H1 (cell line): ENCODE measurements at regions not wholly inside any gene's neighbourhood (a gene's known extent, or its start where the extent isn't known, plus 50 kb on each side); places are given as distances from the start of the nearest gene placed in this dataset.

Source experiments
- BACH1 ChIP-seq: IDR thresholded peaks from 2 replicates; pipeline ENCODE4 v1.6.1; 2012; ENCODE audit warnings: low read length, improper control_type of control experiment
- CBX8 ChIP-seq: fragments of 300-800, 300-1000 bp; sonication (generic); IDR thresholded peaks from 2 replicates; pipeline ENCODE4 v1.7.1; 2016; ENCODE audit warnings: low read depth, low read length, borderline replicate concordance
- CTCF ChIP-seq, 3 experiments: IDR thresholded peaks; 1 replicate in 2 of 3; 2 replicates in 1 of 3; pipeline versions ENCODE4 v1.5.1 to v1.6.1; 2011; ENCODE audit warnings: low read length in 3 of 3, mild to moderate bottlenecking in 3 of 3, inconsistent platforms in 2 of 3, low read depth in 1 of 3, moderate library complexity in 1 of 3; ENCODE audit not compliant: insufficient read depth in 1 of 3; ENCODE audit errors: control extremely low read depth in 1 of 3
- EGR1 ChIP-seq: IDR thresholded peaks from 2 replicates; pipeline ENCODE4 v1.6.1; 2011; ENCODE audit warnings: low read depth, low read length, borderline replicate concordance
- EP300 ChIP-seq, 2 experiments: IDR thresholded peaks; 1 replicate in 1 of 2; 2 replicates in 1 of 2; pipeline ENCODE4 v1.6.1; 2011 to 2012; ENCODE audit warnings: low read depth in 2 of 2, low read length in 2 of 2, mild to moderate bottlenecking in 2 of 2, borderline replicate concordance in 1 of 2, inconsistent platforms in 1 of 2, moderate library complexity in 1 of 2
- EZH2 ChIP-seq: fragments of 200-600 bp; sonication (generic); IDR thresholded peaks from 2 replicates; pipeline ENCODE4 v1.7.1; 2012; ENCODE audit warnings: low read depth, mild to moderate bottlenecking, moderate library complexity, low read length, inconsistent platforms; ENCODE audit not compliant: severe bottlenecking
- GABPA ChIP-seq: IDR thresholded peaks from 2 replicates; pipeline ENCODE4 v1.6.1; 2011; ENCODE audit warnings: mild to moderate bottlenecking, low read length, moderate library complexity, borderline replicate concordance; ENCODE audit not compliant: insufficient read depth
- GTF2F1 ChIP-seq: IDR thresholded peaks from 2 replicates; pipeline ENCODE4 v1.6.1; 2012; ENCODE audit warnings: low read depth, low read length, improper control_type of control experiment, borderline replicate concordance
- POLR2A ChIP-seq, 2 experiments: IDR thresholded peaks; 1 replicate in 1 of 2; 2 replicates in 1 of 2; pipeline ENCODE4 v1.6.1; 2011; ENCODE audit warnings: low read depth in 2 of 2, low read length in 2 of 2, mild to moderate bottlenecking in 2 of 2; ENCODE audit errors: control extremely low read depth in 1 of 2
- POLR2AphosphoS5 ChIP-seq: IDR thresholded peaks from 2 replicates; pipeline ENCODE4 v1.6.1; 2011; ENCODE audit warnings: low read depth, low read length
- TEAD4 ChIP-seq: IDR thresholded peaks from 2 replicates; pipeline ENCODE4 v1.6.1; 2012; ENCODE audit warnings: low read depth, low read length, inconsistent platforms, mixed read lengths
- TF ChIP-seq, protein P1 (sequence below): IDR thresholded peaks from 2 replicates; pipeline ENCODE4 v1.6.1; 2011; ENCODE audit warnings: low read length, improper control_type of control experiment
- TF ChIP-seq, protein P2 (sequence below): IDR thresholded peaks from 2 replicates; pipeline ENCODE4 v1.6.1; 2012; ENCODE audit warnings: inconsistent platforms

DNA sequence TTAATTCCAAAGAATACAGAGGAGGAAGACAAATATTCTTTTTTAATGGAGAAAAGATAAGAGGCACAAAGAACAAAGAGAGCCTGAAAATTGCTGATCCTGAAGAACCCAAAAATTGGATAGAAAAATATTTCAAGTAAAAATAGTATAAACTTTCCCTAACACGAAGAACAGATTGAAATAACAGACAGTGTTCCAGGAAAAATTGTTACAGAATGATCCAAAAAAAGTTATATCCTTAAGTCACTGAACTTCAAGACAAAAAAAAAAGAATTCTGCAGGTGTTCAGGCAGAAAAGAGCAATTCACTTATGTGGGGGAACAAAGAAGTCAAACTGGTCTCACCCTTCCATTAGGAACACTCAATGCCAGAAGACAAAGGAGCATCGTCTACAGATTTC is 160.2 kb downstream of the KLF12 start:
- TF ChIP-seq POLR2AphosphoS5: no peak
- TF ChIP-seq, protein P1, sequence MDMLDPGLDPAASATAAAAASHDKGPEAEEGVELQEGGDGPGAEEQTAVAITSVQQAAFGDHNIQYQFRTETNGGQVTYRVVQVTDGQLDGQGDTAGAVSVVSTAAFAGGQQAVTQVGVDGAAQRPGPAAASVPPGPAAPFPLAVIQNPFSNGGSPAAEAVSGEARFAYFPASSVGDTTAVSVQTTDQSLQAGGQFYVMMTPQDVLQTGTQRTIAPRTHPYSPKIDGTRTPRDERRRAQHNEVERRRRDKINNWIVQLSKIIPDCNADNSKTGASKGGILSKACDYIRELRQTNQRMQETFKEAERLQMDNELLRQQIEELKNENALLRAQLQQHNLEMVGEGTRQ: no peak
- TF ChIP-seq CTCF (IDR thresholded peaks at IDR 0.05; ENCODE audit: control extremely low read depth in 1 of 3, insufficient read depth in 1 of 3, low read depth in 1 of 3, low read length in 3 of 3): no peak
- no peak for TF ChIP-seq POLR2A (IDR thresholded peaks at IDR 0.05; ENCODE audit: control extremely low read depth in 1 of 2, low read depth in 2 of 2, low read length in 2 of 2)
- no peak for TF ChIP-seq BACH1
- TF ChIP-seq, protein P2, sequence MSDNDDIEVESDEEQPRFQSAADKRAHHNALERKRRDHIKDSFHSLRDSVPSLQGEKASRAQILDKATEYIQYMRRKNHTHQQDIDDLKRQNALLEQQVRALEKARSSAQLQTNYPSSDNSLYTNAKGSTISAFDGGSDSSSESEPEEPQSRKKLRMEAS: no peak
- TF ChIP-seq EZH2: no peak
- TF ChIP-seq TEAD4: no peak
- TF ChIP-seq EGR1: no peak
- TF ChIP-seq EP300 (IDR thresholded peaks at IDR 0.05; ENCODE audit: borderline replicate concordance in 1 of 2, low read depth in 2 of 2, low read length in 2 of 2): no peak
- no peak for TF ChIP-seq GABPA
- no peak for TF ChIP-seq CBX8
- no peak for TF ChIP-seq GTF2F1
